ENCODE measurements at regions not wholly inside any gene's neighbourhood (a gene's known extent, or its start where the extent isn't known, plus 50 kb on each side); places are given as distances from the start of the nearest gene placed in this dataset.

DNA sequence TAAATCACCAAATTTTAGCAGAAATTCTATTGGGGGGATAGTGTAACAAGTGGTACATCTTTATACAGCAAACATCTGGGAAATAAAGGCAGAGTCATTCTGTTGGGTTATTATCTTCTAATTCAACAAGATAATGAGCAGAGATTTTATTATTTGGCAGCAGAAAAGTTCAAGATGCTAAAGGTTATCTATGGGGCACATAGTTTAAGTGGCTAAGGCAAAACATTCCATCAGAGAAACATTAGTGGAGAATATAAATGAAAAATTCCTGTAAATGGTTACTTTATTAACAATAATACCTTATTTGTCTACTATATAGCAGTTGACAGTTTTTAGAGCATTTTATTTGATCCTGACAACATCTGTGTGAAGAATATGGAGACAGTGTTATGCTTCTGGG, 815.7 kb downstream of the NCAM2 start:
- Histone ChIP-seq H3K27ac (no peak overlapping the region), H3K9me3 (no peaks in the 10 kb centered on the region), H3K27me3 (no peaks in the 10 kb centered on the region), H3K9ac (ENCODE audit: low read depth in 2 of 2, low read length in 2 of 2) (no peak overlapping the region), H3K36me3 (no peaks in the 10 kb centered on the region), H3K4me3 (no peak overlapping the region), H3K4me1 (no peaks in the 10 kb centered on the region)
- TF ChIP-seq, protein P1, sequence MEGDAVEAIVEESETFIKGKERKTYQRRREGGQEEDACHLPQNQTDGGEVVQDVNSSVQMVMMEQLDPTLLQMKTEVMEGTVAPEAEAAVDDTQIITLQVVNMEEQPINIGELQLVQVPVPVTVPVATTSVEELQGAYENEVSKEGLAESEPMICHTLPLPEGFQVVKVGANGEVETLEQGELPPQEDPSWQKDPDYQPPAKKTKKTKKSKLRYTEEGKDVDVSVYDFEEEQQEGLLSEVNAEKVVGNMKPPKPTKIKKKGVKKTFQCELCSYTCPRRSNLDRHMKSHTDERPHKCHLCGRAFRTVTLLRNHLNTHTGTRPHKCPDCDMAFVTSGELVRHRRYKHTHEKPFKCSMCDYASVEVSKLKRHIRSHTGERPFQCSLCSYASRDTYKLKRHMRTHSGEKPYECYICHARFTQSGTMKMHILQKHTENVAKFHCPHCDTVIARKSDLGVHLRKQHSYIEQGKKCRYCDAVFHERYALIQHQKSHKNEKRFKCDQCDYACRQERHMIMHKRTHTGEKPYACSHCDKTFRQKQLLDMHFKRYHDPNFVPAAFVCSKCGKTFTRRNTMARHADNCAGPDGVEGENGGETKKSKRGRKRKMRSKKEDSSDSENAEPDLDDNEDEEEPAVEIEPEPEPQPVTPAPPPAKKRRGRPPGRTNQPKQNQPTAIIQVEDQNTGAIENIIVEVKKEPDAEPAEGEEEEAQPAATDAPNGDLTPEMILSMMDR (IDR thresholded peaks at IDR 0.05): no peak
- DNase-seq: no peak
- intact Hi-C loops (cut with DNase I): no loop called here

DNA sequence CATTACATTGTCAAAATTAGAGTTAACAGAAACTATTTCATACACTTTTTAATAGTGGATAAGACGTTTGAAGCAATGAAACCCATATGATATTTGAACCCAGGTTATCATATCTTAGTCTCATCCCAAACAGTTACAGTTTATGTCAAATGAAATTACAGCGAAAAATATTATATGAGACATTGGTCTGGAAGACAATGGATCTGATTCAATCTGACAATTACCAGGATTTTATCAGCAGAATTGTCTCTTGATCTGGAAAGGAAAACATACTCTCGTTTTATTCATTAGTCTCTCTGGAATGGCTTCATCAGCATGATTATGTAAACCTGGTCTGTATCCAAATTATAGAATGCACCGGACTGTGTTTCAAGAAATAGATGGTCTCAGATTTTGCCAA, 818.6 kb downstream of the NCAM2 start:
- no peak for DNase-seq
- Histone ChIP-seq H3K4me1 (no peaks in the 10 kb centered on the region), H3K27ac (no peak overlapping the region), H3K27me3 (no peaks in the 10 kb centered on the region), H3K9me3 (no peaks in the 10 kb centered on the region), H3K9ac (ENCODE audit: low read depth in 2 of 2, low read length in 2 of 2) (no peak overlapping the region), H3K4me3 (no peak overlapping the region), H3K36me3 (no peaks in the 10 kb centered on the region)
- intact Hi-C loops (cut with DNase I): no loop called here
- TF ChIP-seq, protein P1 (IDR thresholded peaks at IDR 0.05): no peak

- DNase-seq: no peak
- H3K36me3 ChIP-seq: no peaks in the 10 kb centered on the region
- intact Hi-C loops (cut with DNase I): no loop called here
Measured at GRCh38 chr21:21818898-21819297, 820.7 kb downstream of the NCAM2 start.

DNA sequence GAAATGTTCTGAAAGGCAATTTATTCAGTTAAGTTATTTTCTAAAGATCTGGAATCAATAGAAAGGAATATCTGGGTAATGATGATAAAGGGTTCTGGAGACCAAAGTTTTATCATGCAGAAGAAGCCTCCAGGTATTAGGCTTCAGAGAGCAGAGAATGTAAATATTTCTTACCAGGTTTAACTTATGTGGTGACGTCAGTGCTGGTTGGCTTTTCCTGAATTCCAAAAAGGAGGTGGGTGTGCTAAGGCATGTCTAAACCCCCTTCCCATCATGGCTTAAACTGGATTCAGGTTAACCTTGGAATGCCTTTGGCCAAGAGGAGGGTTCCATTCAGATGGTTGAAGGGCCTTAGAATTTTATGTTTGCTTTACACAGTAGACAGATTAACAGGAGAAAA, 829.9 kb downstream of the NCAM2 start:
- TF ChIP-seq, protein P1 (IDR thresholded peaks at IDR 0.05): no peak
- Histone ChIP-seq H3K27me3 (no peaks in the 10 kb centered on the region), H3K36me3 (no peaks in the 10 kb centered on the region), H3K9ac (ENCODE audit: low read depth in 2 of 2, low read length in 2 of 2) (no peak overlapping the region), H3K27ac (no peak overlapping the region), H3K4me1 (no peaks in the 10 kb centered on the region), H3K9me3 (no peaks in the 10 kb centered on the region), H3K4me3 (no peak overlapping the region)
- intact Hi-C loops (cut with DNase I): no loop called here
- no peak for DNase-seq

More at GRCh38 chr21:21818898-21819297, 820.7 kb downstream of the NCAM2 start:
- H3K27me3 ChIP-seq: no peaks in the 10 kb centered on the region
- H3K9ac ChIP-seq (ENCODE audit: low read depth in 2 of 2, low read length in 2 of 2): no peak overlapping the region
- H3K4me3 ChIP-seq: no peak overlapping the region
- no peaks in the 10 kb centered on the region for H3K9me3 ChIP-seq
- TF ChIP-seq, protein P1 (IDR thresholded peaks at IDR 0.05): no peak
- no peaks in the 10 kb centered on the region for H3K4me1 ChIP-seq
- no peak overlapping the region for H3K27ac ChIP-seq

DNA sequence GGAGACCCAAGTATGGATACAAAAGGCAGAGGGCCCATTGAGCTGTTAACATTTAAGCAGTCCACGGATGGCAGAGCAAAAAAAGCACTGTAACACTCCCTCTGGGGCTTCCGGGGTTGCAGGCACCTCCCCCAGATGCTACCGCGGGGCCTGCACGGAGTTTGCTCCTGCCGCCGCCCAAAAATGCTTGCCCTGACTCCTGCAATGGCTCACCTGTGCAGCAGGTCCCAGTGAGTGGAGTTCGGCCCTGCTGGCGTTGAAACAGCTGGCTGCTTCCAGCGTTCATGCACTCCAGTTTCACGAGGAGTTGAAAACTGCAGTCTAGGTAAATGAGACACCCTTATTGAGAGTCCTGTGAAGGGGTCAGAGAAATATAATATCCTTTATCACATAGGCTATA, 832.8 kb downstream of the NCAM2 start:
- no peak for DNase-seq
- Histone ChIP-seq H3K27ac (no peak overlapping the region), H3K9ac (ENCODE audit: low read depth in 2 of 2, low read length in 2 of 2) (no peak overlapping the region), H3K9me3 (no peaks in the 10 kb centered on the region), H3K36me3 (no peaks in the 10 kb centered on the region), H3K4me1 (no peaks in the 10 kb centered on the region), H3K4me3 (no peak overlapping the region), H3K27me3 (no peaks in the 10 kb centered on the region)
- intact Hi-C loops (cut with DNase I): no loop called here
- TF ChIP-seq, protein P1 (IDR thresholded peaks at IDR 0.05): no peak

DNA sequence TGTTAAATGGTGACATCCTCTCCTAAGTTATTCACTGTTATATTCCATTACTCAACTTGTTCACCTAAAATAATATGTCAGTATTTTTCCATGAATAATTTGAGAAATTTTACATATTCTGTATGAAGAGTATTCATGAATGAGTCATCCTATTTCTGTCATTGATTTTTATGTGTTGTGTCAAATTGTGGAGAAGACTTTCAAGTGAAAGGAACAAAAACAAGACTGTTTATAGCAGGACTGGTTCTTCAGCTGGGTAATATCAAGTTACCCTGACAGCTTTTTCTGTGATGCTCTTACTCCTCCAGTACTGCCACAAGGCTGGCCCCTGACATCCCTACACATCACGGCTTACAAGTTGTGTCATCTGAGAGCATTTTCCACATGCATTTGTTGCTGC, 847.7 kb downstream of the NCAM2 start:
- intact Hi-C loops (cut with DNase I): no loop called here
- no peak for DNase-seq
- TF ChIP-seq, protein P1 (IDR thresholded peaks at IDR 0.05): no peak

More for the DNA sequence above, 847.7 kb downstream of the NCAM2 start:
- Histone ChIP-seq H3K9ac (ENCODE audit: low read depth in 2 of 2, low read length in 2 of 2) (no peak overlapping the region), H3K4me3 (no peak overlapping the region), H3K27ac (no peak overlapping the region), H3K9me3 (no peaks in the 10 kb centered on the region), H3K36me3 (no peaks in the 10 kb centered on the region), H3K27me3 (no peaks in the 10 kb centered on the region), H3K4me1 (no peaks in the 10 kb centered on the region)
